Ascending aorta (tissue), 2 donors: ENCODE measurements at regions not wholly inside any gene's neighbourhood (a gene's known extent, or its start where the extent isn't known, plus 50 kb on each side); places are given as distances from the start of the nearest gene placed in this dataset.

Source experiments
- DNase-seq, 2 donors: peaks; one replicate each; pipeline ENCODE4 v3.0.0-alpha.2; 2019; ENCODE audit warnings: low spot score in 2 of 2
- H3K27ac ChIP-seq, 2 donors: fragments of 200-600 bp; sonication (generic); one replicate each; pipeline ENCODE4 v1.5.1; 2016 to 2017; ENCODE audit warnings: mild to moderate bottlenecking in 1 of 2
- H3K27me3 ChIP-seq: fragments of 200-600 bp; sonication (generic); one replicate; pipeline ENCODE4 v1.5.1; 2017
- H3K36me3 ChIP-seq, 2 donors: fragments of 200-600 bp; sonication (generic); one replicate each; pipeline ENCODE4 v1.5.1; 2016
- H3K4me1 ChIP-seq, 2 donors: fragments of 200-600 bp; sonication (generic); one replicate each; pipeline ENCODE4 v1.5.1; 2016 to 2017; ENCODE audit warnings: mild to moderate bottlenecking in 1 of 2
- H3K4me3 ChIP-seq, 2 donors: fragments of 200-600 bp; sonication (generic); one replicate each; pipeline ENCODE4 v1.5.1; 2016 to 2017; ENCODE audit warnings: mild to moderate bottlenecking in 1 of 2
- H3K9me3 ChIP-seq, 2 donors: fragments of 200-600 bp; sonication (generic); one replicate each; pipeline ENCODE4 v1.5.1; 2016
- intact Hi-C: fragments of 100-400 bp; cut with DNase I; formaldehyde crosslinking; loops from one replicate; pipeline ENCODE4 v1.15.1; 2023
- TF ChIP-seq, protein P1 (sequence below), 3 experiments: fragments of 200-600 bp in 2 of 3; fragments of 450-650 bp in 1 of 3; sonication (generic) in 2 of 3; IDR thresholded peaks; one replicate each; pipeline ENCODE4 v1.5.1; 2016 to 2019; ENCODE audit warnings: antibody characterized with exemption in 3 of 3, mild to moderate bottlenecking in 1 of 3, moderate library complexity in 1 of 3

- TF ChIP-seq, protein P1, sequence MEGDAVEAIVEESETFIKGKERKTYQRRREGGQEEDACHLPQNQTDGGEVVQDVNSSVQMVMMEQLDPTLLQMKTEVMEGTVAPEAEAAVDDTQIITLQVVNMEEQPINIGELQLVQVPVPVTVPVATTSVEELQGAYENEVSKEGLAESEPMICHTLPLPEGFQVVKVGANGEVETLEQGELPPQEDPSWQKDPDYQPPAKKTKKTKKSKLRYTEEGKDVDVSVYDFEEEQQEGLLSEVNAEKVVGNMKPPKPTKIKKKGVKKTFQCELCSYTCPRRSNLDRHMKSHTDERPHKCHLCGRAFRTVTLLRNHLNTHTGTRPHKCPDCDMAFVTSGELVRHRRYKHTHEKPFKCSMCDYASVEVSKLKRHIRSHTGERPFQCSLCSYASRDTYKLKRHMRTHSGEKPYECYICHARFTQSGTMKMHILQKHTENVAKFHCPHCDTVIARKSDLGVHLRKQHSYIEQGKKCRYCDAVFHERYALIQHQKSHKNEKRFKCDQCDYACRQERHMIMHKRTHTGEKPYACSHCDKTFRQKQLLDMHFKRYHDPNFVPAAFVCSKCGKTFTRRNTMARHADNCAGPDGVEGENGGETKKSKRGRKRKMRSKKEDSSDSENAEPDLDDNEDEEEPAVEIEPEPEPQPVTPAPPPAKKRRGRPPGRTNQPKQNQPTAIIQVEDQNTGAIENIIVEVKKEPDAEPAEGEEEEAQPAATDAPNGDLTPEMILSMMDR (IDR thresholded peaks at IDR 0.05), result no peak
- H3K27me3 ChIP-seq, result no peaks in the 10 kb centered on the region
- intact Hi-C loops, result no loop called here
These were observed 1348.0 kb upstream of the PIK3C3 start for GRCh38 chr18:40606996-40607395.

GRCh38 chr18:40583671-40584070, 1371.4 kb upstream of the PIK3C3 start:
- Histone ChIP-seq H3K27ac (no peak overlapping the region), H3K4me1 (no peaks in the 10 kb centered on the region)
- intact Hi-C loops, result no loop called here

More at GRCh38 chr18:40606996-40607395, 1348.0 kb upstream of the PIK3C3 start:
- Histone ChIP-seq H3K36me3 (no peaks in the 10 kb centered on the region), H3K27ac (no peak overlapping the region), H3K4me3 (no peak overlapping the region), H3K9me3 (no peaks in the 10 kb centered on the region), H3K4me1 (no peaks in the 10 kb centered on the region)
- DNase-seq, result no peak

GRCh38 chr18:40582105-40582504, 1372.9 kb upstream of the PIK3C3 start:
- H3K4me3 ChIP-seq, result no peak overlapping the region
- DNase-seq, result no peak
- TF ChIP-seq, protein P1 (IDR thresholded peaks at IDR 0.05), result no peak
- no peak overlapping the region for H3K27ac ChIP-seq
- H3K4me1 ChIP-seq, result no peaks in the 10 kb centered on the region
- no peaks in the 10 kb centered on the region for H3K9me3 ChIP-seq
- H3K36me3 ChIP-seq, result no peaks in the 10 kb centered on the region
- no peaks in the 10 kb centered on the region for H3K27me3 ChIP-seq
- intact Hi-C loops, result no loop called here

More at GRCh38 chr18:40583671-40584070, 1371.4 kb upstream of the PIK3C3 start:
- Histone ChIP-seq H3K27me3 (no peaks in the 10 kb centered on the region), H3K4me3 (no peak overlapping the region), H3K36me3 (no peaks in the 10 kb centered on the region), H3K9me3 (no peaks in the 10 kb centered on the region)
- DNase-seq, result no peak
- TF ChIP-seq, protein P1 (IDR thresholded peaks at IDR 0.05), result no peak

DNA sequence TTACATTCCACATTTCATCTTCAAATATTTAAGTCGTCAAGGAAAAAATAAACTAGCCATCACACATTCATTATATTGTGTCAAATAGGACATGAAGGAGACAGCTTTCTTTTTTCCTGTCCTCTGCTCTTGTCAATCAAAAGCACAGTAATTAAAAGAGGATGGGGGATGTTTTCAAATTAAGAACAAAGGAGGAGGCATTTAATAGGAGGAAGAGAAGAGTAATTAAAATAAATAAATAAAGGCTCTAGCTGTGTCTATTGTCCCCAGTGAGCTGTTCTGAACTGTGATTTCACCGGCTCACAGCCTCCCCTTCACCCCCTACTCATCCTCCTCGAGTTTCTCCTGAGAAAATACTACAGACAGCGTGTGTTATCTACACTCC, 1377.1 kb upstream of the PIK3C3 start:
- intact Hi-C loops, result no loop called here
- TF ChIP-seq, protein P1 (IDR thresholded peaks at IDR 0.05), result no peak

DNA sequence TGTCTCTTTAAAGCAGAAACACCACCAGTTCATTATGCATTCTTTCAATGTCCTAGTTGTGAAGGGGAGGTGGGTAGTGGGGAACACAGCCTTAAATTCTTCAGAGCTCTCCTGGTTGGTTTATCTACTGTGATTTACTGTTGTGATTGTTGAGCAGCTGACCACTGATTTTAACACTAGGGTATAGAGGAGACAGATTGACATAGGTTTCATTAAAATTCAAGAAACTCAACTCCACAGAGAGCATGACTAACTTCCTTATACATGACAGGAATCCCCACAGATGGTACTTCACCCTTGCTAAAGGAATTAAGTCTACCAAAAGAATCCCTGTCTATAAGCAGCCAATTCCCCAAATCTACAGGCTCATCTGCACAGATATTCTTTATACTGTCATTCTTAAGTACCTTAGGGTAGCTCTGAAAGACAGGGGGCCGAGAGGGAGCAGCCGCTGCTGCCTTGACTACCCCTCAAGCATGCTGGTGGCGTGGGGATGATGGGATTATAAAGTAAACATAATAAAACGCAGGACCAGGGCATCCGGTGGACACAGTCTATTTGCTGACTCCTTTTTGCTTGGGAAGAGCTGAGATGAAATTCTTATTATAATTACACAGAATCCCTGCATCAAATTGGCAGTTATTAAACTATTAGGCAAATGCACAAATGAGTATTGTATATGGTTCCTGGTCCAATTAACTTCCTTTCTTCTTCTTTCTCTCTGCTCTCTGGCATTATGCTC, 1377.6 kb upstream of the PIK3C3 start:
- no peak overlapping the region for H3K27ac ChIP-seq

More for the DNA sequence above, 1377.1 kb upstream of the PIK3C3 start:
- Histone ChIP-seq H3K4me1 (no peaks in the 10 kb centered on the region), H3K27ac (no peak overlapping the region), H3K36me3 (no peaks in the 10 kb centered on the region), H3K4me3 (no peak overlapping the region), H3K27me3 (no peaks in the 10 kb centered on the region), H3K9me3 (no peaks in the 10 kb centered on the region)
- DNase-seq, result no peak

More for the DNA sequence above, 1377.6 kb upstream of the PIK3C3 start:
- TF ChIP-seq, protein P1 (IDR thresholded peaks at IDR 0.05), result no peak
- Histone ChIP-seq H3K36me3 (no peaks in the 10 kb centered on the region), H3K4me3 (no peak overlapping the region), H3K9me3 (no peaks in the 10 kb centered on the region), H3K27me3 (no peaks in the 10 kb centered on the region), H3K4me1 (no peaks in the 10 kb centered on the region)
- intact Hi-C loops, result no loop called here
- no peak for DNase-seq
